ENCODE measurements at regions not wholly inside any gene's neighbourhood (a gene's known extent, or its start where the extent isn't known, plus 50 kb on each side); places are given as distances from the start of the nearest gene placed in this dataset.
A peak's percentile ranks its signal among the peaks of the same experiment; 100 is the strongest.

DNA sequence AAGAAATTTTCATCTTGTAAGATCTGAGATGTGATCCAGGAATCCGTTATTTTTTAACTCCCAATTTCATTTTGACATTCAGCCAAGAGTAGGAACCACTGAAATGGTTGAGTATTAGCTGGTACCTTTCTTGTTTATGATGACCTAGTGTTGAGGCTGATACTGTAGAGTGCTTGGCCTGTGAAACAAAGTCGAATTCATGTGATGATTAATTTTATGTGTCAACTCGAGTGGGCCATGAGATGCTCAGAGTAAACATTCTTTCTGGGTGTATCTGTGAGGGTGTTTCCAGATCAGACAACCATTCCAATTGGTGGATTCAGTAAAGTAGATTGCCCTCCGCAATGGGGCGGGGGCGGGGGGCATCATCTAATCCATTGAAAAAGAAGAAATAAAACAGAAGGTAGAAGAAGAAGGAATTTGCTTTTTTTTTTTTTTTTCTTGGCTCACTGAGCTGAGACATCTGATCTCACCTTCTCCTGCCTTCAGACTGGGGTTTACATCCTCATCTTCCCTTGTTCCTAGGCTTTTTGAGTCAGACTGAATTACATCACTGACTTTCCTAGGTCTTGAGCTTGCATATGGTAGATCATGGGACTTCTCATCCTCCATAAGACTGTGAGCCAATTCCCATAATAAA lies 264.6 kb upstream of the KCNJ16 start:
- POLR2A ChIA-PET: no interaction called here
- TF ChIP-seq, protein P1, sequence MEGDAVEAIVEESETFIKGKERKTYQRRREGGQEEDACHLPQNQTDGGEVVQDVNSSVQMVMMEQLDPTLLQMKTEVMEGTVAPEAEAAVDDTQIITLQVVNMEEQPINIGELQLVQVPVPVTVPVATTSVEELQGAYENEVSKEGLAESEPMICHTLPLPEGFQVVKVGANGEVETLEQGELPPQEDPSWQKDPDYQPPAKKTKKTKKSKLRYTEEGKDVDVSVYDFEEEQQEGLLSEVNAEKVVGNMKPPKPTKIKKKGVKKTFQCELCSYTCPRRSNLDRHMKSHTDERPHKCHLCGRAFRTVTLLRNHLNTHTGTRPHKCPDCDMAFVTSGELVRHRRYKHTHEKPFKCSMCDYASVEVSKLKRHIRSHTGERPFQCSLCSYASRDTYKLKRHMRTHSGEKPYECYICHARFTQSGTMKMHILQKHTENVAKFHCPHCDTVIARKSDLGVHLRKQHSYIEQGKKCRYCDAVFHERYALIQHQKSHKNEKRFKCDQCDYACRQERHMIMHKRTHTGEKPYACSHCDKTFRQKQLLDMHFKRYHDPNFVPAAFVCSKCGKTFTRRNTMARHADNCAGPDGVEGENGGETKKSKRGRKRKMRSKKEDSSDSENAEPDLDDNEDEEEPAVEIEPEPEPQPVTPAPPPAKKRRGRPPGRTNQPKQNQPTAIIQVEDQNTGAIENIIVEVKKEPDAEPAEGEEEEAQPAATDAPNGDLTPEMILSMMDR (IDR thresholded peaks at IDR 0.05; ENCODE audit: insufficient read depth, low read length, missing control alignments): no peak
- DNase-seq (ENCODE audit: low read depth, low spot score): no peak
- CTCF ChIA-PET: no interaction called here
- no peak overlapping the region for H3K4me3 ChIP-seq (ENCODE audit: low read depth, low read length)

DNA sequence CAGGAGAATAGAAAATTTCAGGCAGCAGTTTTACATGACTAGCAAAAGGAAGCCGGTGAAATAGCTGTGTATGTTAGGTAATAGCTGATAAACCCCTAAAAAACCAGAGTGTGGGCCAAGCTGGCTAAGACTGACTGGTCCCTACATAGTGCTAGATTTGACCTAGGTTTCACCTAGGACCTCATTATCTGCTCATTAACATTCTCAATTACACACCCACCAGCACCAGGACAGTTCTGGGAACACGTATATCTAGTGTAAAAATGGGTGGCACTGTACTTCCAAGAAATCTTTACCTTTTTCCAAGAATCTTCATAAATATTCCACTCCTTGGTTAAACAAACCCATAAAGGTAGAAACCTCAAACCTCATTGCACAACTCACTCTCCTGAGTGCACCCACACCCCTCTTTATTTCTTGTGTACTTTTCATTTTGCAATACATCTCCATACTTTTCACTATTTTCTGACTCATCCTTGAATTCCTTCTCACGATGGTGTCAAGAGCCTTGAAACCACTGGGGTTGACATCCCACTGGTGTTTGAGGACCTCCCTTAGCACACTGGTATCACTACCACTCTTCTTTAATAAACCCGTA lies 262.7 kb upstream of the KCNJ16 start:
- ChIA-PET CTCF (no interaction called here), POLR2A (no interaction called here)
- no peak overlapping the region for H3K4me3 ChIP-seq (ENCODE audit: low read depth, low read length)
- DNase-seq (ENCODE audit: low read depth, low spot score): no peak
- TF ChIP-seq, protein P1 (IDR thresholded peaks at IDR 0.05; ENCODE audit: insufficient read depth, low read length, missing control alignments): no peak

DNA sequence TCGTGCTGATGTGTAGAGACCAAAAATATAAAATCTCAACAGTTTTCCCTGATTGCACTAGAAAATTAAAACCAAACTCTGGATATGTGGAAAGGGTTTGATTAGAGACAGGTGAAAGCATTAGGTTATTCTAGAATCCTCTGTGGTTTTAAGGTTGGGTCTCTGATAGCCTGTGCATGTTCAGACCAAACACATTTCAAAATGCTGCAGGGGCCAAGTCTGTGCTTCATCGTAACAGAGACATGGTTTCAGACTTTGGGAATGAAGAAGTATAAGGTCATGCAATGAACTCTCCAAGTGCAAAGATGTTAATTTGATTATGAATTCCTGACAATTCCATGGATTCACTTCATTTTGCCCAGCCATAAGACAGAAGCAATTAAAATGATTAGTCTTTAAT lies 261.0 kb upstream of the KCNJ16 start:
- CTCF ChIA-PET: no interaction called here
- no peak overlapping the region for H3K4me3 ChIP-seq (ENCODE audit: low read depth, low read length)
- POLR2A ChIA-PET: no interaction called here
- TF ChIP-seq, protein P1 (IDR thresholded peaks at IDR 0.05; ENCODE audit: insufficient read depth, low read length, missing control alignments): no peak
- DNase-seq (ENCODE audit: low read depth, low spot score): no peak

DNA sequence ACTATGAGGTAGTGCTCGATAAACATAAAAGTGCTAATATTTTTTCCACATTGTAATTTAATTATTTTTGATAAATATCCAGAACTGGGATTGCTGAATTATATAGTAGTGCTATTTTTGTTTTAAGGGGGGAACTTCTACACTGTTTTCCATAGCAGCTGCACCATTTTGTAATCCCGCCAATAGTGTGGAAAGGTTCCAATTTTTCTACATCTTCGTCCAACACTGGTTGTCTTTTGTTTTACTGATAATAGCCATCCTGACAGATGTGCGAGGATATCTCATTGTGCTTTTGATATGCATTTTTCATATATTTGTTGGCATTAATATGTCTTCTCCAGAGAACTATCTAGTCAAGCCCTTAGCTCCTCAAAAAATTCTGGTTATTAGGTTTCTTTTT lies 259.6 kb upstream of the KCNJ16 start:
- TF ChIP-seq, protein P1 (IDR thresholded peaks at IDR 0.05; ENCODE audit: insufficient read depth, low read length, missing control alignments): no peak
- DNase-seq (ENCODE audit: low read depth, low spot score): no peak
- no peak overlapping the region for H3K4me3 ChIP-seq (ENCODE audit: low read depth, low read length)
- ChIA-PET POLR2A (no interaction called here), CTCF (no interaction called here)

DNA sequence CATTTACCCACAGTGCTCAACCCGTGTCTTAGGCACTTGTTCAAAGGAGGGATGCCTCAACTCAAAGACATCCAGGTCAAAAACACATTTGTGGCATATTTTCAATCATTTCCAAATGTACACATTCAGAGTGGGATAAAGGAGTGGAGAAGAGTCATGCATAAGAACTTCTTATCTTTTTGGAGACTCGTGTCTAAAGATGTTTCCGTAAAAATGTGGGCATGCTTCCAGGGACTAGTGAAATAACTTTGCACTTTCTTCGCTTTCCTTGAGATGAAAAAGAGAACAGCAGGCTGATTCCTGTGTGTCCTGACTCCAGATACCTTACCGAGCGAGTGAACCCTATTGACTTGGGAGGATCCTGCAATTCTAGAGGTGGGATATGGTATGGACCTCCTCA lies 256.6 kb upstream of the KCNJ16 start:
- POLR2A ChIA-PET: no interaction called here
- CTCF ChIA-PET: no interaction called here

DNA sequence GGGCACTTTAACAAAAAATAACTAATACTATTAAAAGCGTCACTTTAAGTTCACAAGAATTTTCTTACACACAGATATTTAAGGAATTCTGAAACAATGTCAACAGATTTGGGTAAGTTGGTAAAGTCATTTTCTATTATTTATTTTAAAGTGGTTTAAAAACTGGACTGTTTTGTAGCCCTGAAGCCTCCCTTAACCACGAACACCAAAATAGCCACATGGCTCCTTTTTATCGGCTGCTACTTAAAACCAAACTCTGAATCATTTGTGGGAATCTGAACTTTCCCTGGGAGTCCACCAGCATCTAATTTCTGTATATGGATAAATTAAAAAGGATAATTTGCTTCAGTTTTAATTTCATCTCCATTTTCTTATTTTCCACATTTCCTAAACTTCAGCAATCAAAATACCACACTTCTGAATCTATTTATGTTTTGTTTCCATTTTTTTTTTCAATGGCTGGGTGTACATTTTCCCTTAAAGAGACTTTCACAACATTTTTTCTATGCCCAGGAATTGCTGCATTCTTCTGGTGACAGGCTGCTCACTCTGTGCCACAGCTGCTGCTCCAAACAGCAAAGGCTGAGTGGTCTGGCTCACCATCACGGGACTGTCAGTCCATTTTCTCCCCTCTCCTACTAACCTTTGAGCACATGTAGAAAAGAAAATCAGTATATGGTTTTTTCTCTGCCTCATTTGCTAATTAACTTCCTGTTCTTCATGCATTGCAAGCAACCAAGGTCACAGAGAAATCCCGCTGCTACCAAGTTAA lies 255.5 kb upstream of the KCNJ16 start:
- POLR2A ChIA-PET: no interaction called here
- TF ChIP-seq, protein P1 (IDR thresholded peaks at IDR 0.05; ENCODE audit: insufficient read depth, low read length, missing control alignments): no peak
- H3K4me3 ChIP-seq (ENCODE audit: low read depth, low read length): no peak overlapping the region
- DNase-seq (ENCODE audit: low read depth, low spot score): peak; percentile 29
- CTCF ChIA-PET: no interaction called here

More for the DNA sequence above, 256.6 kb upstream of the KCNJ16 start:
- no peak for DNase-seq (ENCODE audit: low read depth, low spot score)
- TF ChIP-seq, protein P1 (IDR thresholded peaks at IDR 0.05; ENCODE audit: insufficient read depth, low read length, missing control alignments): no peak
- no peak overlapping the region for H3K4me3 ChIP-seq (ENCODE audit: low read depth, low read length)

Measured in AG04449 (cell line).